Liver (tissue), 8 donors: ENCODE measurements at regions not wholly inside any gene's neighbourhood (a gene's known extent, or its start where the extent isn't known, plus 50 kb on each side); places are given as distances from the start of the nearest gene placed in this dataset.
A peak's percentile ranks its signal among the peaks of the same experiment; 100 is the strongest.

ENCODE experiments used
- DNase-seq: peaks from one replicate; pipeline ENCODE4 v3.0.0-alpha.2; 2017; ENCODE audit warnings: low spot score
- H3K27ac ChIP-seq, 2 donors: one replicate each; pipeline ENCODE4 v1.7.0; 2013; ENCODE audit warnings: inconsistent platforms in 2 of 2, low read length in 2 of 2, control low read depth in 1 of 2, low read depth in 1 of 2, mild to moderate bottlenecking in 1 of 2
- H3K27me3 ChIP-seq, 4 donors: one replicate each; pipeline versions ENCODE4 v1.6.1 to v1.7.0; 2013; ENCODE audit warnings: low read length in 3 of 4, inconsistent platforms in 1 of 4, mild to moderate bottlenecking in 1 of 4, moderate library complexity in 1 of 4; ENCODE audit not compliant: control insufficient read depth in 4 of 4, insufficient read depth in 4 of 4
- H3K36me3 ChIP-seq, 4 donors: one replicate each; pipeline versions ENCODE4 v1.6.1 to v1.7.0; 2013; ENCODE audit warnings: low read length in 3 of 4, mild to moderate bottlenecking in 3 of 4, low read depth in 1 of 4, moderate library complexity in 1 of 4; ENCODE audit not compliant: control insufficient read depth in 4 of 4, insufficient read depth in 3 of 4
- H3K4me1 ChIP-seq, 4 donors: one replicate each; pipeline versions ENCODE4 v1.6.1 to v1.7.0; 2013; ENCODE audit warnings: low read length in 3 of 4, mild to moderate bottlenecking in 3 of 4, moderate library complexity in 1 of 4; ENCODE audit not compliant: control insufficient read depth in 4 of 4, insufficient read depth in 4 of 4
- H3K4me3 ChIP-seq, 3 donors: one replicate each; pipeline versions ENCODE4 v1.6.1 to v1.7.0; 2013; ENCODE audit warnings: low read length in 3 of 3, control low read depth in 1 of 3, low read depth in 1 of 3, mild to moderate bottlenecking in 1 of 3
- H3K9ac ChIP-seq, 2 donors: one replicate each; pipeline ENCODE4 v1.7.0; 2013; ENCODE audit warnings: low read length in 2 of 2, mild to moderate bottlenecking in 2 of 2, moderate library complexity in 2 of 2, control low read depth in 1 of 2, low read depth in 1 of 2
- H3K9me3 ChIP-seq, 4 donors: one replicate each; pipeline versions ENCODE4 v1.6.1 to v1.7.0; 2013; ENCODE audit warnings: low read length in 3 of 4; ENCODE audit not compliant: control insufficient read depth in 4 of 4
- ATF3 ChIP-seq: IDR thresholded peaks from 2 replicates; pipeline ENCODE4 v1.6.1; 2016; ENCODE audit warnings: antibody characterized with exemption
- CTCF ChIP-seq: fragments of 150-350 bp; IDR thresholded peaks from 2 replicates; pipeline ENCODE4 v1.5.1; 2017; ENCODE audit warnings: improper control_type of control experiment, low read depth, low read length; ENCODE audit not compliant: missing input control
- EGR1 ChIP-seq, 2 donors: IDR thresholded peaks; 2 replicates each; pipeline ENCODE4 v1.6.1; 2016 to 2018; ENCODE audit warnings: antibody characterized with exemption in 2 of 2, low read depth in 2 of 2
- FOXA1 ChIP-seq: IDR thresholded peaks from 2 replicates; pipeline ENCODE4 v1.6.1; 2016; ENCODE audit warnings: antibody characterized with exemption
- FOXA2 ChIP-seq: IDR thresholded peaks from 2 replicates; pipeline ENCODE4 v1.6.1; 2016; ENCODE audit warnings: antibody characterized with exemption
- GABPA ChIP-seq, 2 donors: IDR thresholded peaks in 1 of 2; conservative IDR thresholded peaks in 1 of 2; 2 replicates each; pipeline ENCODE4 v1.6.1; 2016; ENCODE audit warnings: antibody characterized with exemption in 2 of 2, mild to moderate bottlenecking in 1 of 2, moderate library complexity in 1 of 2
- HNF4A ChIP-seq, 2 donors: conservative IDR thresholded peaks; 2 replicates each; pipeline ENCODE4 v1.6.1; 2016; ENCODE audit warnings: antibody characterized with exemption in 2 of 2, mild to moderate bottlenecking in 2 of 2
- HNF4G ChIP-seq: IDR thresholded peaks from 2 replicates; pipeline ENCODE4 v1.6.1; 2016; ENCODE audit warnings: antibody characterized with exemption
- JUND ChIP-seq, 2 donors: IDR thresholded peaks; 2 replicates each; pipeline ENCODE4 v1.6.1; 2016; ENCODE audit warnings: antibody characterized with exemption in 2 of 2
- MAX ChIP-seq: IDR thresholded peaks from 2 replicates; pipeline ENCODE4 v1.6.1; 2016; ENCODE audit warnings: antibody characterized with exemption
- NR2F2 ChIP-seq: IDR thresholded peaks from 2 replicates; pipeline ENCODE4 v1.6.1; 2016; ENCODE audit warnings: antibody characterized with exemption
- RAD21 ChIP-seq, 2 donors: IDR thresholded peaks; 2 replicates each; pipeline ENCODE4 v1.6.1; 2016; ENCODE audit warnings: antibody characterized with exemption in 2 of 2, mild to moderate bottlenecking in 2 of 2
- RXRA ChIP-seq, 2 donors: IDR thresholded peaks; 2 replicates each; pipeline ENCODE4 v1.6.1; 2017 to 2018; ENCODE audit warnings: antibody characterized with exemption in 2 of 2, mild to moderate bottlenecking in 1 of 2
- SP1 ChIP-seq: IDR thresholded peaks from 2 replicates; pipeline ENCODE4 v1.6.1; 2018; ENCODE audit warnings: antibody characterized with exemption, mild to moderate bottlenecking
- TAF1 ChIP-seq: conservative IDR thresholded peaks from 2 replicates; pipeline ENCODE4 v1.6.1; 2016; ENCODE audit warnings: antibody characterized with exemption, mild to moderate bottlenecking
- YY1 ChIP-seq: IDR thresholded peaks from 2 replicates; pipeline ENCODE4 v1.6.1; 2016; ENCODE audit warnings: antibody characterized with exemption, mild to moderate bottlenecking
- ZBTB33 ChIP-seq: IDR thresholded peaks from 2 replicates; pipeline ENCODE4 v1.6.1; 2016; ENCODE audit warnings: antibody characterized with exemption
- WGBS: extraction: QIAGEN DNeasy Blood & Tissue Kit; methylation state at CpG from one replicate; pipeline ENCODE4 v1.1.7; 2013; 5-methylcytosine and 5-hydroxymethylcytosine counted together
- TF ChIP-seq, protein P1 (sequence below): IDR thresholded peaks from 2 replicates; pipeline ENCODE4 v1.6.1; 2016; ENCODE audit warnings: antibody characterized with exemption, mild to moderate bottlenecking
- donor health status: healthy.
- donor health status: healthy.
- donor health status: healthy.
- donor health status: healthy.
- donor health status: healthy.

DNA sequence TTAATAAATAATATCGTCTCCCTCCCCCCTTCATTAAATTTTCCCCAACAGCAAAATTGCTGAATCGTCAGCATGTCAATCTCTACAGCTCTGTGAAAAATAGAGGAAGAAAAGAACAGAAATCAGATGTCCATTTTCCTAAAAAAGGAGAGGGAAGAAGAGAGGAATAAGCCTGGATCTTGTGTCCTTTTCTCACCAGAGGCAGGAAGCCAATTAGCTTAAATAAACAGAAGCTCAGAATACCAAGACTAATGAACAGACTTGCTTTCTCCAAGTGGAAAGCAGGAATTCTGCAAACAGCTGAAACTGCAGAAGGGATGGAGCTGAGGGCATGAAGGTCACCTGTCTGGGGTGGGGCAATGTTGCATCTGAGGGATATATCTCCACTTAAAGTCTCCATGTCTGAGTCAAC, 265.7 kb downstream of the CCDC85A start:
- Histone ChIP-seq H3K9me3 (no peaks in the 10 kb centered on the region), H3K36me3 (no peaks in the 10 kb centered on the region), H3K27me3 (no peaks in the 10 kb centered on the region), H3K4me3 (peak overlapping the region in 2 of 3 donors; percentile 21 to 31), H3K4me1 (peaks cover 0 to 15% (median 11%) of the 10 kb centered on the region in 4 donors), H3K27ac (peak overlapping the region in 1 of 2 donors; percentile 44), H3K9ac (no peak overlapping the region)
- DNase-seq: no peak
- 9% methylated on average over 2 of the region's 2 CpGs for WGBS
- TF ChIP-seq FOXA2 (peak; percentile 4), RAD21 (IDR thresholded peaks at IDR 0.05) (no peak), NR2F2 (no peak), HNF4A (conservative IDR thresholded peaks at IDR 0.05) (no peak)

GRCh38 chr2:56450047-56450446, 266.3 kb downstream of the CCDC85A start:
- DNase-seq: no peak
- 83% methylated on average over 1 of the region's 1 CpG for WGBS
- no peak overlapping the region for H3K27ac ChIP-seq
- no peak for TF ChIP-seq FOXA1
- TF ChIP-seq ATF3: no peak
- no peak for TF ChIP-seq HNF4G
- no peak for TF ChIP-seq YY1
- no peak for TF ChIP-seq JUND (IDR thresholded peaks at IDR 0.05)
- no peak for TF ChIP-seq ZBTB33
- TF ChIP-seq FOXA2: no peak
- no peak for TF ChIP-seq NR2F2
- no peak for TF ChIP-seq EGR1 (IDR thresholded peaks at IDR 0.05; ENCODE audit: low read depth in 2 of 2)
- TF ChIP-seq RXRA (IDR thresholded peaks at IDR 0.05): no peak
- no peak for TF ChIP-seq SP1
- no peak for TF ChIP-seq GABPA (IDR thresholded peaks at IDR 0.05 in 1 of 2, conservative IDR thresholded peaks at IDR 0.05 in 1 of 2)
- no peak for TF ChIP-seq CTCF
- TF ChIP-seq RAD21 (IDR thresholded peaks at IDR 0.05): no peak
- TF ChIP-seq TAF1: no peak
- TF ChIP-seq, protein P1, sequence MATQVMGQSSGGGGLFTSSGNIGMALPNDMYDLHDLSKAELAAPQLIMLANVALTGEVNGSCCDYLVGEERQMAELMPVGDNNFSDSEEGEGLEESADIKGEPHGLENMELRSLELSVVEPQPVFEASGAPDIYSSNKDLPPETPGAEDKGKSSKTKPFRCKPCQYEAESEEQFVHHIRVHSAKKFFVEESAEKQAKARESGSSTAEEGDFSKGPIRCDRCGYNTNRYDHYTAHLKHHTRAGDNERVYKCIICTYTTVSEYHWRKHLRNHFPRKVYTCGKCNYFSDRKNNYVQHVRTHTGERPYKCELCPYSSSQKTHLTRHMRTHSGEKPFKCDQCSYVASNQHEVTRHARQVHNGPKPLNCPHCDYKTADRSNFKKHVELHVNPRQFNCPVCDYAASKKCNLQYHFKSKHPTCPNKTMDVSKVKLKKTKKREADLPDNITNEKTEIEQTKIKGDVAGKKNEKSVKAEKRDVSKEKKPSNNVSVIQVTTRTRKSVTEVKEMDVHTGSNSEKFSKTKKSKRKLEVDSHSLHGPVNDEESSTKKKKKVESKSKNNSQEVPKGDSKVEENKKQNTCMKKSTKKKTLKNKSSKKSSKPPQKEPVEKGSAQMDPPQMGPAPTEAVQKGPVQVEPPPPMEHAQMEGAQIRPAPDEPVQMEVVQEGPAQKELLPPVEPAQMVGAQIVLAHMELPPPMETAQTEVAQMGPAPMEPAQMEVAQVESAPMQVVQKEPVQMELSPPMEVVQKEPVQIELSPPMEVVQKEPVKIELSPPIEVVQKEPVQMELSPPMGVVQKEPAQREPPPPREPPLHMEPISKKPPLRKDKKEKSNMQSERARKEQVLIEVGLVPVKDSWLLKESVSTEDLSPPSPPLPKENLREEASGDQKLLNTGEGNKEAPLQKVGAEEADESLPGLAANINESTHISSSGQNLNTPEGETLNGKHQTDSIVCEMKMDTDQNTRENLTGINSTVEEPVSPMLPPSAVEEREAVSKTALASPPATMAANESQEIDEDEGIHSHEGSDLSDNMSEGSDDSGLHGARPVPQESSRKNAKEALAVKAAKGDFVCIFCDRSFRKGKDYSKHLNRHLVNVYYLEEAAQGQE: no peak
- no peak for TF ChIP-seq MAX
- TF ChIP-seq HNF4A (conservative IDR thresholded peaks at IDR 0.05): no peak
- H3K36me3 ChIP-seq: no peaks in the 10 kb centered on the region
- no peak overlapping the region for H3K4me3 ChIP-seq
- H3K9me3 ChIP-seq: no peaks in the 10 kb centered on the region
- no peaks in the 10 kb centered on the region for H3K27me3 ChIP-seq
- peaks cover 0 to 15% (median 11%) of the 10 kb centered on the region in 4 donors for H3K4me1 ChIP-seq
- no peak overlapping the region for H3K9ac ChIP-seq
